GM18498 (cell line): ENCODE measurements at regions not wholly inside any gene's neighbourhood (a gene's known extent, or its start where the extent isn't known, plus 50 kb on each side); places are given as distances from the start of the nearest gene placed in this dataset.

Experiments used
- ATAC-seq: cut with Tn5 transposase; IDR thresholded peaks from one replicate; pipeline ENCODE4 v1.9.1; 2021; ENCODE audit warnings: mild to moderate bottlenecking, moderate library complexity; ENCODE audit not compliant: unreplicated experiment

DNA sequence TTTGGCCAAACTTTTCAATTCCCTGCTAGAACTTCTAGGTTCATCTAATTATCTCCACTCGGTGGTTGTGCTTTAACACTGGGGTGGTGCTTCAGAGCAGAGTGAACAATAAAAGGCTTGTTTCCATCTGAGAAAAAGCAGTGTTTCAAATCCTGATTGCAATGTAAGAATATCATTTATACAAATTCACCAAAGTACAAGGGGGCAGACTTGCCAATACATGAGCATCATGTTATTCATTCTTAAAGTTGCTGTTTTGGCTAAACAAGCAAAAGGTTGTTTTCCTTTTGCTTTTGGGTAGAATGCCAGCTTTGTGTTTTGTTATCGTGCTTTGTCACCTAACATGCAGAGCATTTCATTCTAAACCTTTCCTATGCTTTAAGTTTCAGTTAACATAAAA, 78.5 kb upstream of the UBAC2 start:
- no peak for ATAC-seq

DNA sequence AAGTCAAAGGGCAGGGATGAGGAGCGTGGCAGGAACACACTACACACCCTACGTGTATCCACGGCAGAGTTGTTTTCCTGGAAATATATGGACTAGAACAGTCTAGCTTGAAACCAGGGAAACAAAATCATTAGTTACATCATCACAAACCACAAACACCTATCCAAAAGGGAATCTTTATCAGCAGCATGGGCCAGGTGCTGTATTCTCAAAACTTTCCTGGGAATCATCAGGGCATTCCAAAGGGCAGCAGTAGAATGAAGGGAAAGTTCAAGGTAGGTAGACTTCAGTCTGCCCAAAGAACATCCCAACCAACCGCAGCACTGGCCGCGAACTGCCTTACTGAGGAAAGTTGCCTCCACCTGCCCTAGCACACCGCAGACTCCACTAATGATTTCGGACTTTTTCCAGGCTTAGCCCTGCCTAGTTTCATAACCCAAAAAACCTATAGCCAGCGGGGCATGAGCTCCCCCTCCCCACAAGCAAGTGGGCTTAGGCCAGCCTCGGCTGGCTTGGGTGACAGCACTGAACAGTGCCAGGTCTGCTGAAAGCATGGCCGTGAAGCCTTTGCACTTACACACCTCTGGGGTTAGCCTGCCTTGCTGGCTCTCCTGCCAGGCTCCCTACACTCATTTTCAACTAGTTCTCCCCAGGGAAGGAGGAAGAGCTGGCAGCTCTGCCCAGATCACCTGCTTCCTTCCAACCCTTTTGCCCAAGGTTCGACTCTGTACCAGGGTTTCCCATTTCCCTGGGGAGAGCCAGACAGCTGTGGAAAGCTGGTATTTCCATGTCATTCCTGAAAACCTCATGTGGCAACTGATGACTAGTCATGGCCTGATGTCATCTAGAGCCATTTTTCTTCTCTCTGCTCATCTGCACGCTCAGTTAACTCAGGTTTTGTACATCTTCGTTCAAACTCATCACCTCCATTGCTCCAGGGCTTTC, 77.3 kb upstream of the UBAC2 start:
- ATAC-seq = no peak

DNA sequence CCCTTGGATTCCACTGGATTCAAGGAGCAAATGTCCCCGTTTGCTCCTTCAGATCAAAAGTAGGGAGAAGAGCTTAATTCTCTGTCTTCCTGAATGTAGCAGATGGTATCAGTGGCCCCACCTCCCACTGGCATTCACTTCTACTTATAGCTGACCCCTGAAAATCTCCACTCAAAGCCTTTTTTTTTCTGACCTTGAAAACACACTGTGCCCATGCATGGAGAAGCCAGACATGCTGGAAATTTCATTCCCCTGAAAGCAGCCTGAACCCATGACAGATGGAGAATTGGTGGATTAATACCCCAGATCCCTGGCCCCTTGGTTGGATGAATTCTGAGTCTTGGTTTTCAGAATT, 76.6 kb upstream of the UBAC2 start:
- no peak for ATAC-seq

DNA sequence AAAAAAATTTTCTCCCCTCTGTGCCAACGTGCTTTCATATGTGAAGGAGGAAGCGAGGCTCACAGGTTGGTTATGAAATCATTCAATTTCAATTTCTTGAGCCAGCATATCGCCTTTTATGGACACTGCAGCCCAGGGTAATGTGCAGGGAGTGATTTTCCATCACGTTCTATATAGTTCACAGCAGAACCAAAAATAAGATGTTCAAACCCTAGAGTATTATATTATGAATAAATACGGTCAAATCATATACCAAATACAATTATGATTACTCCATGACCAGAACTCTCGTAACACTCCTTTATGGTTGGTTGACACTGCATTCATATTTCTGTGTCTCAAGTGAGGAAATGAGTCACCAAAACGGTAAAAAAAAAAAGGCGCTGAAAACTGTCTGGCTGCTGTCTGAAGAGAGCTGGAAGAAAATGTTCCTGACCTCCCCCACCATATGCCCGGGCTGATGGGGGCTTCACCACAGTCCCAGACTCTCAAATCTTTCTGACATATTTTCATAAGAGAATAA, 75.8 kb upstream of the UBAC2 start:
- ATAC-seq = peak; percentile 76

GRCh38 chr13:99125326-99125915, 75.2 kb upstream of the UBAC2 start:
- no peak for ATAC-seq

DNA sequence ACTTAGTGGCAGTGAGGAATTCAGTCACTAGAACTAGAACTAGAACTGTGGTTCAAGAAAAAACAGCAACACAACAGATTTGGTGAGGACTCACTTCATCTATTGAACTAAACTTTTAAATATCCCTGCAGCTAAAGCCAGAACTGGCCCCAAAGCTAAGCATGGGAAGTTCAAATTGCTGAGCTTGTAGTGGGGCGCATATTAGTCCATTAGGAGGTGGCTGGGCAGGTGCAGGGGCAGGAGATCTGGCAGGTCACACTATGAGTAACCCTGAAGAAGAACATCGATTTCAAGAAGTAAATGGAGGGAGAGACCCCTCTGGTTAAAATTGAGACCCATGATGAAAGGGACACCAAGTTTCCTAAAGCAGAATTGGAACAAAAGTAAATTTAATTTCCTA, 73.8 kb upstream of the UBAC2 start:
- ATAC-seq = no peak

GRCh38 chr13:99129050-99129449, 71.6 kb upstream of the UBAC2 start:
- no peak for ATAC-seq

DNA sequence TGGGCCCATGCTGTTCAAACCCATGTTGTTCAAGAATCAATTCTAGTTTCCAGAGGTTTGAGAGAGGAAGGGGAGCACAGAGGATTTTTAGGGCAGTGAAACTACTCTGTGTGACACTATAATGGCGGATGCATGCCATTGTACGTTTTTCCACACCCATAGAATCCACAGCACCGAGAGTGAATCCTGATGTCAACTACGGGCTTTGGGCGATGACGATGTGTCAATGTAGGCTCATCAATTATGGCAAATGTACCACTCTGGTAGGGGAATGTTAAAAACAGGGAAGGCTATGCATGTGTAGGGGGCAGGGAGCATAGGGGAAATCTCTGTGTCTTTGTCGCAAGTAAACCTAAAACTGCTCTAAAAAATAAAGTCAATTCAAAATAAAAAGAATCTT, 70.7 kb upstream of the UBAC2 start:
- ATAC-seq = no peak

DNA sequence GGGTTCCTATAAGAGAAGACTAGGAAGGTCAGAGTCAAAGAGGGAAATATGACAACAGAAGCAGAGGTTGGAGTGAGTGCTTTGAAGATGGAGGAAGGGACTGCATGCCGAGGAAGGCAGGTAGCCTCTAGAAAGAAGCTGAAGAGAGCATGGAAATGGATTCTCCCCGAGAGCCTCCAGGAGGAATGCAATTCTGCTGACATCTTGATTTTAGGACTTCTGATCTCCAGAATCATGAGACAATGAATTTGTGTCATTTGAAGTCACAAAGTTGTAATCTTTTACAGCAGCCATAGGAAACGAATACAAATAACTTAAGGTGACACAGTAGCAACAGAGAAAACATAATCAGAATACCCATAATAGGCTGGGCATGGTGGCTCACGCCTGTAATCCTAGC, 69.2 kb upstream of the UBAC2 start:
- no peak for ATAC-seq

- no peak for ATAC-seq
These were observed 68.3 kb upstream of the UBAC2 start for GRCh38 chr13:99132295-99132835.

DNA sequence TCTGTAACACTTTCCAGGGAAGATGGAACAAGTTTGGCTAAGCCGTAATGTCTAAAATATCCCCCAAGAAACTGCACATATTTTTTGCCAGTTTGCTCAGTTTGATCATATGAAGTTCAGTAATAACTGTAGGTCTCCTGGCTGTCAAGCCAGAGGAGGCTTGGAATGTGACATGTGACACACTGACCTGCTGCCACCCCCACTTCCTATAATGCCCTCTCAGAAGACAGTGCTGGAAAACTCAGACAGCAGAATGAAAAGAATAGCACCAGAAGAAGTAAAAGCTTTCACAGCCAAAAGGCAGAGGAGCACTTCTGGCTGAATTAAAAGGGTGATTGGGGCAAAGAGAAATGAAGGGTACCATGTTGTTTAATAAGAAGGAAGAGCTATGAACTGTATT, 67.4 kb upstream of the UBAC2 start:
- ATAC-seq = no peak

DNA sequence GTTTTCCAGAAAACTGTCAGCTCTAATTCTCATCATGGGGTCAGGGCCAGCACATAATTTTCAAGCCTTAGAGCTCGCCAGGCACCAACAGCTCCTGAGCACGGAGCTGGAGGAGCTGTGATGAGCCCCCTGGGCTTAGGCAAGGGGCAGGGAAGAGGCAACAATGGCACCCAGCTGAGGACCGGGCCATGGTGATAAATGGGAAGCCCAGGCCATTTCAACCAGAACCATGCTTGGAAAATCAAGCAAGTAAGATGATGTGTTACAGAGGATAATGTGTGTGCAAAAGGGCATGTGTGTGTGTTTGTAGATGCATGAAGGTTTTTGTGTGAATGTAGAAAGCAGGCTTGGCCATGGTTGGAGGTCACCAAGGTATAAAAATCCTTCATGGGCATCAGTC, 66.8 kb upstream of the UBAC2 start:
- no peak for ATAC-seq

DNA sequence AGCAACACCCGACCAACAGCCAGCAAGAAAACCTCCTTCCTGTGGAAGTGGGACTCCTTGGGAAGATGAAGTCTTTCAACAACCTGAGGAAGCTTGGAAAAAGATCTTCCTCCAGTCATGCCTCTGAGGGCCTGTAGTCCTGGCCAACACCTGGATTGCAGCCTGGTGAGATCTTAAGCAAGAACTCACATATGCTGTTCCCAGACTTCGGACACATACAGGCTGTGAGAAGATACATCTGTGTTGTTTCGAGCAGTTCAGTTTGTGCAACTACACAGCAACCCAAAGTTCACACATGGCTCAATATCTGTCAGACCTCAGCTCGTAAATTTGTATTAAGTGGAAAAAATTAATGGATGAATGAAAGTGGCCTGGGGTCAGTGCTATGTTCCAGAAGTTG, 65.1 kb upstream of the UBAC2 start:
- ATAC-seq = no peak

GRCh38 chr13:99136427-99136954, 64.2 kb upstream of the UBAC2 start:
- ATAC-seq = no peak

DNA sequence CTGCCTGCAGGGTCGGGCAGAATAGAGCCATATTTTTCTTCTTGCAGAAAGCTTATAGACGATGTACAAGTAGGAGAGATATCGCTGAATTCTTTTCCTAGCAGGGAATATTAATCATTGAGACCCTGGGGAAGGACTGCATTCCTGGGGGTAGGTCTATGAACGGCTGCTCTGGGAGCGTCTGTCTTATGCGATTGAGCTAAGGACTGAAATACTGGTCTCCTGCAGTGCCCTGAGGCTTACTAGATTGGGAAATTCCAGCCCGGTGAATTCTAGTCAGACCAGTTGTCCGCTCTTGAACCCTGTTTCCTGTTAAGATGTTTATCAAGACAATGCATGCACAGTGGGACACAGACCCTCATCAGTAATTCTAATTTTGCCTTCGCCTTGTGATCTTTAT, 59.8 kb upstream of the UBAC2 start:
- no peak for ATAC-seq

DNA sequence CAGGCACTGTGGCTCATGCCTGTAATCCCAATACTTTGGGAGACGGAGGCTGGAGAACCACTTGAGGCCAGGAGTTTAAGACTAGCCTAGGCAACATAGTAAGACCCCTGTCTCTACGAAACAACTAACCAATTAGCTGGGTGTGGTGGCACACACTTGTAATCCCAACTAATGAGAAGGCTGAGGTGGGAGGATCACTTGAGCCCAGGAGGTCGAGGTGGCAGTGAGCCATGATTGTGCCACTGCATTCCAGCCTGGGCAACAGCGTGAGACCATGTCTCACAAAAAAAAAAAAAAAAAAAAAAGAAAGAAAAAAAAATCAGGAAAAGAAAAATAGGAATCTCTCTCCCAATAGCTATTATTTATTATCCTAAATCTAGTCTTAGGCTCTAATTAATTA, 56.8 kb upstream of the UBAC2 start:
- ATAC-seq = no peak

DNA sequence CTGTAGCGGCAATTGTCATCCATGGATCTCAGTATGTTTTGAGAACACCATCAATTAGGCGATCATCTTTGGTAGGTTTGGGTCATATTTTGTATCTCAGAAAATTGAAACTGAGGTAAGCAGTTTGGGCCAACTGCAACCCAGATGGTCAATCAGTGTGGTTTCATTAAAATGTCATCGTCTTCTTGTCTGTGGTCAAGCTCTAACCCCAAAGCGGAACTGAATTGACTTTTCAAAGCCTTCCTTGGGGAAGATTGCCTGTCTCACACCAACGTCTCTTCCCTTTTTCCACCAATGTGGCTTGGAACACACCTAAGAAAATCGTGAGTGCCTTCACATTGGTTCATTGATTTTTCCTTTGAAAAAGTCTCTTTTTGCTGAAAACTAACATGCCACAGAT, 56.3 kb upstream of the UBAC2 start:
- peak; percentile 75 for ATAC-seq

GRCh38 chr13:99145461-99145860, 55.2 kb upstream of the UBAC2 start:
- ATAC-seq = no peak

- ATAC-seq = no peak
These were observed 49.9 kb upstream of the UBAC2 start for GRCh38 chr13:99150575-99151361.
